ENCODE measurements at regions not wholly inside any gene's neighbourhood (a gene's known extent, or its start where the extent isn't known, plus 50 kb on each side); places are given as distances from the start of the nearest gene placed in this dataset.
"Not testable (repeated sequence)": the region's sequence is repeated elsewhere in the genome, so short reads cannot be mapped to it uniquely, and the experiment has no call there.

DNA sequence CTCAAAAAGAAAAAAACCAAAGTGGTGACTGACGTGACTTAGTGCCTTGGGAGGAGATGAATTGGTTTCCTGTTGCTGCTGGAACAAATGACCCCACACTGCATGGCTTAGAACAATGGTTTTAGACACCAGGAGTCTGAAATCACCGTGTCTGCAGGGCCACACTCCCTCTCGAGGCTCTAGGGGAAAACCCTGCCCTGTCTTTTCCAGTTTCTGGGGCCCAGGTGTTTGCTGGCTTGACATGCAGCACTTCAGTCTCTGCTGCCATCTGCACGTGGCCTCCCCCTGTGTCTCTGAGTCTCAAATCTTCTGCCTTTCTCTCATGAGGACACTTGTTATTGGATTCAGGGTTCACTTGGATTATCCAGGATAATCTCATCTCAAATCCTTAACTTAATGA, 323.8 kb upstream of the TNRC6C start:
- Histone ChIP-seq H3K27ac (ENCODE audit: low read depth in 1 of 2, low read length in 2 of 2) (no peak overlapping the region), H3K27me3 (ENCODE audit: control insufficient read depth in 4 of 4, insufficient read depth in 4 of 4, low read length in 3 of 4) (peaks cover 0 to 2% (median 0%) of the 10 kb centered on the region in 4 donors), H3K4me1 (ENCODE audit: control insufficient read depth in 4 of 4, insufficient read depth in 4 of 4, low read length in 3 of 4) (no peaks in the 10 kb centered on the region), H3K36me3 (ENCODE audit: control insufficient read depth in 4 of 4, insufficient read depth in 3 of 4, low read depth in 1 of 4, low read length in 3 of 4) (no peaks in the 10 kb centered on the region), H3K9me3 (ENCODE audit: control insufficient read depth in 4 of 4, low read length in 3 of 4) (no peaks in the 10 kb centered on the region), H3K4me3 (ENCODE audit: low read depth in 1 of 3, low read length in 3 of 3) (no peak overlapping the region), H3K9ac (ENCODE audit: low read depth in 1 of 2, low read length in 2 of 2) (no peak overlapping the region)
- TF ChIP-seq FOXA2 (IDR thresholded peaks at IDR 0.05) (no peak), JUND (IDR thresholded peaks at IDR 0.05) (no peak), GABPA (IDR thresholded peaks at IDR 0.05 in 1 of 2, conservative IDR thresholded peaks at IDR 0.05 in 1 of 2) (no peak), HNF4A (conservative IDR thresholded peaks at IDR 0.05) (no peak), EGR1 (IDR thresholded peaks at IDR 0.05; ENCODE audit: low read depth in 2 of 2) (no peak), TAF1 (conservative IDR thresholded peaks at IDR 0.05) (no peak), HNF4G (IDR thresholded peaks at IDR 0.05) (no peak), FOXA1 (IDR thresholded peaks at IDR 0.05) (no peak), RAD21 (IDR thresholded peaks at IDR 0.05) (no peak), RXRA (IDR thresholded peaks at IDR 0.05) (no peak), NR2F2 (IDR thresholded peaks at IDR 0.05) (no peak), SP1 (IDR thresholded peaks at IDR 0.05) (no peak), YY1 (IDR thresholded peaks at IDR 0.05) (no peak)
- TF ChIP-seq, protein P1, sequence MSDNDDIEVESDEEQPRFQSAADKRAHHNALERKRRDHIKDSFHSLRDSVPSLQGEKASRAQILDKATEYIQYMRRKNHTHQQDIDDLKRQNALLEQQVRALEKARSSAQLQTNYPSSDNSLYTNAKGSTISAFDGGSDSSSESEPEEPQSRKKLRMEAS (IDR thresholded peaks at IDR 0.05): no peak
- TF ChIP-seq, protein P2, sequence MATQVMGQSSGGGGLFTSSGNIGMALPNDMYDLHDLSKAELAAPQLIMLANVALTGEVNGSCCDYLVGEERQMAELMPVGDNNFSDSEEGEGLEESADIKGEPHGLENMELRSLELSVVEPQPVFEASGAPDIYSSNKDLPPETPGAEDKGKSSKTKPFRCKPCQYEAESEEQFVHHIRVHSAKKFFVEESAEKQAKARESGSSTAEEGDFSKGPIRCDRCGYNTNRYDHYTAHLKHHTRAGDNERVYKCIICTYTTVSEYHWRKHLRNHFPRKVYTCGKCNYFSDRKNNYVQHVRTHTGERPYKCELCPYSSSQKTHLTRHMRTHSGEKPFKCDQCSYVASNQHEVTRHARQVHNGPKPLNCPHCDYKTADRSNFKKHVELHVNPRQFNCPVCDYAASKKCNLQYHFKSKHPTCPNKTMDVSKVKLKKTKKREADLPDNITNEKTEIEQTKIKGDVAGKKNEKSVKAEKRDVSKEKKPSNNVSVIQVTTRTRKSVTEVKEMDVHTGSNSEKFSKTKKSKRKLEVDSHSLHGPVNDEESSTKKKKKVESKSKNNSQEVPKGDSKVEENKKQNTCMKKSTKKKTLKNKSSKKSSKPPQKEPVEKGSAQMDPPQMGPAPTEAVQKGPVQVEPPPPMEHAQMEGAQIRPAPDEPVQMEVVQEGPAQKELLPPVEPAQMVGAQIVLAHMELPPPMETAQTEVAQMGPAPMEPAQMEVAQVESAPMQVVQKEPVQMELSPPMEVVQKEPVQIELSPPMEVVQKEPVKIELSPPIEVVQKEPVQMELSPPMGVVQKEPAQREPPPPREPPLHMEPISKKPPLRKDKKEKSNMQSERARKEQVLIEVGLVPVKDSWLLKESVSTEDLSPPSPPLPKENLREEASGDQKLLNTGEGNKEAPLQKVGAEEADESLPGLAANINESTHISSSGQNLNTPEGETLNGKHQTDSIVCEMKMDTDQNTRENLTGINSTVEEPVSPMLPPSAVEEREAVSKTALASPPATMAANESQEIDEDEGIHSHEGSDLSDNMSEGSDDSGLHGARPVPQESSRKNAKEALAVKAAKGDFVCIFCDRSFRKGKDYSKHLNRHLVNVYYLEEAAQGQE (IDR thresholded peaks at IDR 0.05): no peak
- TF ChIP-seq, protein P3, sequence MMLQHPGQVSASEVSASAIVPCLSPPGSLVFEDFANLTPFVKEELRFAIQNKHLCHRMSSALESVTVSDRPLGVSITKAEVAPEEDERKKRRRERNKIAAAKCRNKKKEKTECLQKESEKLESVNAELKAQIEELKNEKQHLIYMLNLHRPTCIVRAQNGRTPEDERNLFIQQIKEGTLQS (IDR thresholded peaks at IDR 0.05): no peak
- 72% methylated on average over 4 of the region's 4 CpGs for WGBS
- no peak for DNase-seq (ENCODE audit: low spot score)

DNA sequence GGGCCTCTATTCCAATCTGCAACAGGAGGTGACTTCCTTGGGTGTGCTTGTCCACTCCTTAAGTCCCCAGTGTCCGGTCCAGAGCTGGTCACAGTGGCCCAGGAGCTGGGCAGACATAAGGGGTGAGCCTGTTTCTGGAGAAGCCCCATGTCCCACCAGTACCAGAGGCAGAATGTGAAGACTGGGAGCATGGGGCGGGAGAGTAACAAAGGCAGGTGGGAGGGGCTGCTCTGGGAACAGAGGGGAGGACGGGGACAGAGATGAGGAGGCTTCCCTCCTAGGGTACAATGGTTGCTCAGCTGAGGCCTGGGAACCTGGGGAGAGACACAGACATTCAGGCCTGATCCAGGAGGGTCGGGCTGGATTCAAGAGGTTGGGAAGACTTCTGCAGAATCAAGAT, 323.3 kb upstream of the TNRC6C start:
- H3K9ac ChIP-seq (ENCODE audit: low read depth in 1 of 2, low read length in 2 of 2): no peak overlapping the region
- WGBS: 86% methylated on average over 4 of the region's 4 CpGs
- no peaks in the 10 kb centered on the region for H3K9me3 ChIP-seq (ENCODE audit: control insufficient read depth in 4 of 4, low read length in 3 of 4)
- DNase-seq (ENCODE audit: low spot score): no peak
- H3K27me3 ChIP-seq (ENCODE audit: control insufficient read depth in 4 of 4, insufficient read depth in 4 of 4, low read length in 3 of 4): peaks cover 0 to 2% (median 0%) of the 10 kb centered on the region in 4 donors
- H3K4me1 ChIP-seq (ENCODE audit: control insufficient read depth in 4 of 4, insufficient read depth in 4 of 4, low read length in 3 of 4): no peaks in the 10 kb centered on the region
- H3K36me3 ChIP-seq (ENCODE audit: control insufficient read depth in 4 of 4, insufficient read depth in 3 of 4, low read depth in 1 of 4, low read length in 3 of 4): no peaks in the 10 kb centered on the region
- TF ChIP-seq, protein P3 (IDR thresholded peaks at IDR 0.05): no peak
- TF ChIP-seq HNF4G (IDR thresholded peaks at IDR 0.05) (no peak), JUND (IDR thresholded peaks at IDR 0.05) (no peak)
- H3K4me3 ChIP-seq (ENCODE audit: low read depth in 1 of 3, low read length in 3 of 3): no peak overlapping the region
- H3K27ac ChIP-seq (ENCODE audit: low read depth in 1 of 2, low read length in 2 of 2): no peak overlapping the region

DNA sequence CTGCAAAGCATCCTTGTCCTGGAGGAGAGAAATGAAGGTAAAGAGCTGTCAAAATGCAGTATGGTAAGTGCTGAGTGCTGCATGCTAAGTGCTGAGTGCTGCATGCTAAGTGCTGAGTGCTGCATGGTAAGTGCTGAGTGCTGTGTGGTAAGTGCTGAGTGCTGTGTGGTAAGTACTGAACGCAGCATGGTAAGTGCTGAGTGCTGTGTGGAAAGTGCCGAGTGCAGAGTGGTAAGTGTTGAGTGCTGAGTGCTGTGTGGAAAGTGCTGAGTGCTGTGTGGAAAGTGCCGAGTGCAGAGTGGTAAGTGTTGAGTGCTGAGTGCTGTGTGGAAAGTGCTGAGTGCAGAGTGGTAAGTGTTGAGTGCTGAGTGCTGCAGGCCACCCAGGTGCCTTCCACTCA, 322.7 kb upstream of the TNRC6C start:
- H3K9ac ChIP-seq (ENCODE audit: low read depth in 1 of 2, low read length in 2 of 2); H3K9me3 ChIP-seq (ENCODE audit: control insufficient read depth in 4 of 4, low read length in 3 of 4); H3K36me3 ChIP-seq (ENCODE audit: control insufficient read depth in 4 of 4, insufficient read depth in 3 of 4, low read depth in 1 of 4, low read length in 3 of 4); H3K4me1 ChIP-seq (ENCODE audit: control insufficient read depth in 4 of 4, insufficient read depth in 4 of 4, low read length in 3 of 4); H3K27ac ChIP-seq (ENCODE audit: low read depth in 1 of 2, low read length in 2 of 2); H3K27me3 ChIP-seq (ENCODE audit: control insufficient read depth in 4 of 4, insufficient read depth in 4 of 4, low read length in 3 of 4); DNase-seq (ENCODE audit: low spot score); H3K4me3 ChIP-seq (ENCODE audit: low read depth in 1 of 3, low read length in 3 of 3): not testable (repeated sequence)
- 90% methylated on average over 3 of the region's 3 CpGs for WGBS

All from liver (tissue), 7 donors.